Karpas-422 (cell line): ENCODE measurements at regions not wholly inside any gene's neighbourhood (a gene's known extent, or its start where the extent isn't known, plus 50 kb on each side); places are given as distances from the start of the nearest gene placed in this dataset. TPM values are rescaled to one million over a fixed set of nuclear protein-coding genes. Genes with fewer than 3 reads are reported as not detected.

Experiments
- DNase-seq: peaks from one replicate; pipeline ENCODE4 v3.0.0-alpha.2; 2015
- H2AFZ ChIP-seq: fragments of 200-600 bp; sonication (generic); 2 replicates; pipeline ENCODE4 v1.6.1; 2014; ENCODE audit warnings: antibody characterized with exemption, low read length, mixed read lengths
- H3K27ac ChIP-seq: fragments of 200-600 bp; sonication (generic); 2 replicates; pipeline ENCODE4 v1.5.1; 2014; ENCODE audit warnings: mild to moderate bottlenecking, low read length, moderate library complexity
- H3K27me3 ChIP-seq: fragments of 200-600 bp; sonication (generic); 2 replicates; pipeline ENCODE4 v1.6.1; 2014; ENCODE audit warnings: low read length, mixed read lengths
- H3K36me3 ChIP-seq: fragments of 200-600 bp; sonication (generic); 2 replicates; pipeline ENCODE4 v1.6.1; 2014; ENCODE audit warnings: low read length, mixed read lengths; ENCODE audit not compliant: insufficient read depth
- H3K4me1 ChIP-seq: fragments of 200-600 bp; sonication (generic); 2 replicates; pipeline ENCODE4 v1.6.1; 2014; ENCODE audit warnings: mild to moderate bottlenecking, low read length, mixed read lengths
- H3K4me2 ChIP-seq: fragments of 200-600 bp; sonication (generic); 2 replicates; pipeline ENCODE4 v1.6.1; 2014; ENCODE audit warnings: low read length, low read depth, mild to moderate bottlenecking; ENCODE audit not compliant: poor library complexity, severe bottlenecking
- H3K4me3 ChIP-seq: fragments of 200-600 bp; sonication (generic); 2 replicates; pipeline ENCODE4 v1.5.1; 2014; ENCODE audit warnings: mild to moderate bottlenecking, antibody characterized with exemption, low read length, mixed read lengths
- H3K79me2 ChIP-seq: fragments of 200-600 bp; sonication (generic); 2 replicates; pipeline ENCODE4 v1.6.1; 2014; ENCODE audit warnings: mild to moderate bottlenecking, low read length, mixed read lengths
- H3K9ac ChIP-seq: fragments of 200-600 bp; sonication (generic); 2 replicates; pipeline ENCODE4 v1.6.0; 2014; ENCODE audit warnings: low read length
- H3K9me2 ChIP-seq: fragments of 200-600 bp; sonication (generic), shearing (Covaris generic); replicated peaks from 2 replicates; pipeline ENCODE4 v1.6.0; 2014; ENCODE audit warnings: mild to moderate bottlenecking, low read length, moderate library complexity; ENCODE audit not compliant: insufficient read depth
- H3K9me3 ChIP-seq: fragments of 300-700, 200-600 bp; sonication (generic); 2 replicates; pipeline ENCODE4 v1.6.1; 2014; ENCODE audit warnings: low read length, mixed read lengths
- H4K20me1 ChIP-seq: fragments of 200-600 bp; sonication (generic); 2 replicates; pipeline ENCODE4 v1.6.1; 2014; ENCODE audit warnings: mild to moderate bottlenecking, antibody characterized with exemption, low read length, low read depth; ENCODE audit not compliant: insufficient read depth
- small RNA-seq: library from RNA; depleted of rRNA; stranded (forward); fragments of <200 nt; gene quantifications from one replicate; pipeline ENCODE3, GENCODE V24; 2014

- H4K20me1 ChIP-seq, result no peaks in the 10 kb centered on the region
- no peaks in the 10 kb centered on the region for H3K9me2 ChIP-seq
- no peaks in the 10 kb centered on the region for H3K4me1 ChIP-seq
- no peaks in the 10 kb centered on the region for H3K79me2 ChIP-seq
- no peak overlapping the region for H3K9ac ChIP-seq
- no peak overlapping the region for H3K4me2 ChIP-seq
- no peak overlapping the region for H2AFZ ChIP-seq
- H3K36me3 ChIP-seq, result no peaks in the 10 kb centered on the region
- DNase-seq, result no peak
- no peak overlapping the region for H3K4me3 ChIP-seq
- H3K27me3 ChIP-seq, result no peaks in the 10 kb centered on the region
- no peaks in the 10 kb centered on the region for H3K9me3 ChIP-seq
- no peak overlapping the region for H3K27ac ChIP-seq
These were observed 56.5 kb upstream of the SEMA6A start for GRCh38 chr5:116631147-116631546.

- Histone ChIP-seq H4K20me1 (no peaks in the 10 kb centered on the region), H3K4me2 (no peak overlapping the region), H3K27ac (no peak overlapping the region), H3K27me3 (no peaks in the 10 kb centered on the region), H3K79me2 (no peaks in the 10 kb centered on the region), H3K4me3 (no peak overlapping the region), H3K9me3 (no peaks in the 10 kb centered on the region), H3K36me3 (no peaks in the 10 kb centered on the region), H3K9me2 (no peaks in the 10 kb centered on the region), H3K4me1 (no peaks in the 10 kb centered on the region), H2AFZ (no peak overlapping the region), H3K9ac (no peak overlapping the region)
- DNase-seq, result no peak
These were observed 54.5 kb upstream of the SEMA6A start for GRCh38 chr5:116629168-116629567.

GRCh38 chr5:116626945-116627679 lies 52.5 kb upstream of the SEMA6A start:
- Histone ChIP-seq H3K4me3 (no peak overlapping the region), H3K9me2 (no peaks in the 10 kb centered on the region), H3K36me3 (no peaks in the 10 kb centered on the region), H3K27ac (no peak overlapping the region), H3K4me2 (no peak overlapping the region), H3K79me2 (no peaks in the 10 kb centered on the region), H2AFZ (no peak overlapping the region), H4K20me1 (no peaks in the 10 kb centered on the region), H3K27me3 (no peaks in the 10 kb centered on the region), H3K9me3 (no peaks in the 10 kb centered on the region), H3K4me1 (no peaks in the 10 kb centered on the region), H3K9ac (no peak overlapping the region)
- no peak for DNase-seq

GRCh38 chr5:116626272-116626723 lies 51.7 kb upstream of the SEMA6A start:
- no peak overlapping the region for H2AFZ ChIP-seq
- no peaks in the 10 kb centered on the region for H4K20me1 ChIP-seq
- H3K4me1 ChIP-seq, result no peaks in the 10 kb centered on the region
- H3K4me3 ChIP-seq, result no peak overlapping the region
- no peaks in the 10 kb centered on the region for H3K36me3 ChIP-seq
- no peak for DNase-seq
- H3K4me2 ChIP-seq, result no peak overlapping the region
- H3K27me3 ChIP-seq, result no peaks in the 10 kb centered on the region
- no peaks in the 10 kb centered on the region for H3K79me2 ChIP-seq
- no peak overlapping the region for H3K9ac ChIP-seq
- no peaks in the 10 kb centered on the region for H3K9me2 ChIP-seq
- H3K9me3 ChIP-seq, result no peaks in the 10 kb centered on the region
- H3K27ac ChIP-seq, result no peak overlapping the region

Small RNA genes in the stretch of these regions (small RNA-seq; reads per million reads assigned to genes)
- gene AC093534.1, result not detected
- not detected for gene RNU7-34P
